Left ventricle myocardium superior (tissue), 1 donor: ENCODE measurements at regions not wholly inside any gene's neighbourhood (a gene's known extent, or its start where the extent isn't known, plus 50 kb on each side); places are given as distances from the start of the nearest gene placed in this dataset.

ENCODE experiments used
- ATAC-seq: fragments of 200-7000 bp; cut with Tn5 transposase; one replicate; pipeline ENCODE4 v1.9.1; 2020; ENCODE audit warnings: mild to moderate bottlenecking, moderate library complexity
- DNase-seq: peaks from one replicate; pipeline ENCODE4 v3.0.0-alpha.2; 2020
- intact Hi-C: fragments of 100-400 bp; cut with micrococcal nuclease; formaldehyde crosslinking; loops from one replicate; pipeline ENCODE4 v1.11.0; 2022
- donor health status: DM: no; HTN: yes; CAD: no; lungs with severe emphysema.

DNA sequence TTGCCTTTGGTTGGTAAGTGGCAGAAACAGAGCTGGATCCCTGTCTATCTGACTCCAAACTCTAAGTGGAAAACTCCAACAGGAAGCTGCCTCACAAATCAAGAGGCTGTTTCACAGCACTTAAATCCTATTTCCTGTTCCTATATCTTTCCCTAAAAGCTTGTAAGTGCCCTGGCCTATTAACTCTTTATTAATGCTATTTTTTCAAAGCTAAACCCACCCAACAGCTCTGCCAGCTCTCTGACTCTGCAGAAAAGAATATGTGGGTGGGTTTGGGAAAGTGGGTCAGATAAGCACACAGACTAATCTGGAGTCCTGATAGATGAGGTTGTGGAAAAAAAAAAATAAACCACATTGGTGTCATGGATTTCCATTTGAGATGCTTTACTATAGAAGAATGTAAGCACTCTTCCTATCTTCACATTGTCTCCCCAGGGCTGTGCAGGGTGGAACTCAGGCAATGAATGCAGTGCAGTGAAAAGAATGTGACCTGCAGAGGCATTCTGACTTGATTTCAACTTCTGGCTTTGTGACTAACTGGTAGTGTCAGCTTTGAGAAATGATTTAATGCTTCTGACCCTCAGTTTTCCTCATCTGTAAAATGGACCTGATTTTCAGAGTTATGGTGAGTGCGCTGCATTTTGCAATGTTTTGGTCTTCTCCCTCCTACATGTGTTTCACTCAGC, 125.6 kb downstream of the AASDHPPT start:
- ATAC-seq (no peak), DNase-seq (no peak)
- intact Hi-C loops: no loop called here

DNA sequence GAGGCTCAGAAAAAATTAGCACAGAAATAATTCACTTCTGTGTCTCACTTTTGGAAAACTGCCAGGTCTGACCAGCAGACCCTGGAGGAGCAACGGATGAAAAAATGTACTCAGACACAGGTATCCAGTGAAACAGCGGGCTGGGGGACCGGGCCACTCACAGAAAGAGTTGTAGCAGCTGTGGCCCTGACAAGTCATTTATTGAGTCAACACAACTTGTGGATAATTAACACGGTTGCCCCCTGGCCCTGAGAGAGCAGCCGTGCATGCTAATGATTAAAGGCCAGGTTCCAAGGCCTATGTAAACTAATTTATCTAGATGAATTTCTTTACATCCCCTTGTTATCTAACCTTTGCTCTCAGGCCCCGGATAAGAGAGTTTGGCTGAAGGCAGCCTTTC, 131.3 kb downstream of the AASDHPPT start:
- no peak for DNase-seq
- intact Hi-C loops: no loop called here
- no peak for ATAC-seq

DNA sequence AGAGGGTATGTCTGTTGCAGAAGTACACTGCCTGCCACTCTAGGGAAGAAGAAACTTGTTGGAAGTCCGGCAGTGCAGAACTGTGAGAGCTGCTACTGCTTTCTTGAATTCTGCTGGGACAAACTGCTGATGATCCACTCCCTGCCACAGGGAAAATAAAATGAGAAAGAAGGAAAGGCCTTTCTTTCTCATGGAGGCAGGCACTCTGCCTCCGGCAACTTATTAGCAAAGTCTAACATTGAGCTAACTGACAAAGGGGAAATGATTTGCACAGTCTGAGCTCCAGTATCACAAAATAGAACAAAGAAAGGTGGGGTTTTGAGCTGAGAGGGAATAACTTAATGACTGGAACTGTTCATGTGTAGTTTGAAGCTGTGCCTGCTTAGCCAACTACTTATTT, 134.6 kb downstream of the AASDHPPT start:
- DNase-seq (no peak), ATAC-seq (no peak)
- intact Hi-C loops: no loop called here

DNA sequence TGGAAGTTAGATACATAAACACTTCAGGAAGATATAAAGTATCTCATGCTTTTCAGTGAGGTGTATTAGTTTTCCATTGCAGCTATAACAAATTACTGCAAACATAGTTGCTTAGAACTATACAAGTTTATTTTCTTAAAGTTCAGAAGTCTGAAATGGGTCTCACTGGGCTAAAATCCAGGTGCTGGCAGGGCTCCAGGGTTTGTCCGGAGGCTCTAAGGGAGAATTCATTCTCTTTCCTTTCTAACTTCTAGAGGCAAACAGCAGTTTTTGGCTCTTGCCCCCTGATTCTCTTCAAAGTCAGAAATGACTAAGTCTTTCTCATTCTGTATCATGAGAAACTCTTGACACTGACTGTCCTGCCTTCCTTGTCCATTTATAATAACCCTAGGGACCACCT, 138.8 kb downstream of the AASDHPPT start:
- peak; percentile 45 for DNase-seq
- intact Hi-C loops: no loop called here

DNA sequence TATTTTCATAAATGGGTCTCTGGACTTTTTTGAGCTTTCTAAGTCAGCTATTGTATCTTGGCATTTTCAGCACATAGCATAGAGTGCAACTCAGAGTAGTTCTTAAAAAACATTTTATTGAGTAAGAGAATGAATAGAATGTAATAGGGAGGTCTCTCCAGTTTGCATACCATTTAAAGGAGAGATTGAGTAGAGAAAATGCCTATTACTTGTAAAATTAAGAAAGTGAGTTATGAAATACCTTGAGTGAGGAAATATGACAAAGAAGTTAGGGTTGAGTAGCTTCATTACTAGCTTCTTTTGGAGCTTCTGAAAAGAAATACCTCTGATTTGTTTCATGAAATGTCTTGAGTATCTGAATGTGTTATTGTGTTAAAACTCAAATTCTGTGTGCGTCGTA, 140.0 kb downstream of the AASDHPPT start:
- intact Hi-C loops: no loop called here
- no peak for DNase-seq
- no peak for ATAC-seq

More for the DNA sequence above, 138.8 kb downstream of the AASDHPPT start:
- ATAC-seq: no peak

DNA sequence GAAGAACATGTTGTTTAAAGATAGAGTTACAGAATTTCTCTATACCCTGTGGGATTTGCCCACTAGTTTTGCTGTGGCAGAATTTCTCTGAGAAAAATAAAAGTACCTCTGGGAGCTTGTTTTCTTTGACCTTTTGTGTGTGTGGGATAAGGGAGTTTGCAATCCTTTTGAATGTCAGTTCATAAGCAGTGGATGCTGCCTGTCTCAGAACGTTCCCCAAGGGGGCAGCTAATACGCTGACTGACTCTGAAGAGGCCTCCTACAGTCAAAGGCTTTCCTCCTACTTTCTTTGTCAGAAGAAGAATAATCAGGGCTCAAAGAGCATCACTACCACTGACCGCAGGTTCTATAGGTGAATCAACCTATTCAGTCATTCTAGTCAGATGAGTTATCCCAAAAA, 140.6 kb downstream of the AASDHPPT start:
- DNase-seq (no peak), ATAC-seq (peak; percentile 48)
- intact Hi-C loops: no loop called here

DNA sequence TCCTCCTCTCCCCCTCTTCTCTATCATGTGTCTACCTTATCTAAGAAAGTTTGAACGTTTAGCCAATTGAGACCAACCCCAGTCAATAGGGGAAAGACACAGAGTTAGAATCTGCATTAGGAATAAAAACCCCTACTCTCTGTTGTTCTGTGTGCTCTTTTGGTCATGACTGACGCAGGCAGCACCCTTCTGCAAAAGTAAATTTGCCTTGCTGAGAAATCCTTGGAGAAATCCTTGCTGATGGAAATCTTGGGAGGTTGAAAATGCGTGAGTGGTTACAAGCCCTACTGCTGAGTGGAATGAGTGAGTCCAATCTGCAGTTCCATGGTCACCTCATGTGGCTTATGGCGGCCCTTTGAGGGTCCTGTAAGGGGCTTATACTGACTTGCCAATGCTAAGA, 145.2 kb downstream of the AASDHPPT start:
- intact Hi-C loops: no loop called here
- DNase-seq (no peak), ATAC-seq (no peak)

DNA sequence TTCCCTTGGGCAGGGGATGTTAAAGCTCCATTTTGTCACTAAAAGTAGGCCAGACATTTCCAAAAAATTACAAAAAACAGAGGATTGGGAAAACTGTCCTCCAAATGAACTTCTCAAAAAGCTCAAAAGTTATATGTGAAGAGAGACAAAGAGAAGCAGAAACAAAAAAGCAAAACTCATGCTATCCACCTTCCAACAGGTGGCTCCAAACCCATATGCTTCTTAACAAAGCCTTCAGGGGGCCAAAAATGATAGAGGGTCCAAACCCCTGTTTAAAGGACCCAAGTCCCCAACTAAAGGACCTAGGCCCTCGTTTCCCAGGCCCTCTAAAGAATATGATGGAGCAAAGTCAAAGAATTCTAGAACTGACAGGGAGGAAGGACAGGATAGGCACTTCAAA, 146.7 kb downstream of the AASDHPPT start:
- intact Hi-C loops: no loop called here
- ATAC-seq: no peak

DNA sequence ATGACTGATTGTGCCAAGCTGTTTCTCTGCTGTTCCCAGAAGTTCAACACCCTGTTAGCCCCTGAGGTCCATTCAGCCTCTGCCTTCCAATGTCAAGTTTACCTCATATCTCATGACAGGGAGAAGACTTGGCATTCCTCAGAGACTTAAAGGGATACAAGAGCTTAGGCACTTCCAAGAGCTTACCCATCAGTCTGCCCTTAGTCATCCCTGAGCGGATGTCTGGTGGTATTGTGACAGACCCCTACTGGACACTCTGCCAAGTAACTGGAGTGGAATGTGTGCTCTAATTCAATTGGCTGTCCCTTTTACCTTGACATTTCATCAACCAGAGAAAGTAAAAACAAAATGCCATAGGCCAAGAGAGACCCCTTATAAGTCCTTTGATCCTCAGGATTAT, 151.5 kb downstream of the AASDHPPT start:
- intact Hi-C loops: no loop called here
- ATAC-seq: no peak
- DNase-seq: no peak

More for the DNA sequence above, 146.7 kb downstream of the AASDHPPT start:
- DNase-seq: no peak

DNA sequence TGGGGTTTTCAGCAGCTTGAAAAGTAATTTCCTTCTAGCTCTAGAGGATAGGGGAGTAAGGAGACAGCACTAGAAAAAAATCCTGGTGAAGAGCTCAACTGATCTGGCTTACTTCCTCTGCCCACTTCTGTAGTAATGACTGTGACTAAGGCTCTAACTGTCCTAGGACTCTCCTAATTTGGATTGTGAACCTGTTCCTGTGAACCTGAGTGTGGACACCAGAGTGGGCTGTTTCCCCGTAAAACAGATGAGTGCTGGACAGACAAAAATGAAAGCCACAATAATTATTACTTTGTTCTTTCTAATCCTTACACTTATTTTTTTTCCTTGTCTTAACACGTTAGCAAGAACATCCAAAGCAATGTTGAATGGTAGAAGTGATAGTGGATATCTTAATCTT, 154.1 kb downstream of the AASDHPPT start:
- no peak for DNase-seq
- intact Hi-C loops: no loop called here
- ATAC-seq: no peak

DNA sequence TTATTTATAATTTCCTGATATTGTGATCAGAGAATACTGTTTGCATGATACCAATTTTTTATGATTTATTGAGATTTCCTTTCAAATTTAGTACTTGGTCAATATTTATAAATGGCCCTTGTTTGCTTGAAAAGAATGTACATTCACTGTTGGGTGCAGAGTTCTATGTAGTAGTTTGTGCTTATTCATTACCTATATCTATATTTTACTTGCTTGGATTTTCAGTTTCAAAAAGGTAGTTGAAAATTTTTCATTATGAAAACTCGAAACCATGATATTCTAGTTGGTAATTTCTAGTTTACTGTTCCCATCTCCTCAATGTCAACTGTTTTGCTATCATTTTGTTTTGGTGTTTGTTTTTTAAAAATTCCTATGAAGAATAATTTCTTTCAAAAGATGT, 155.7 kb downstream of the AASDHPPT start:
- no peak for ATAC-seq
- no peak for DNase-seq
- intact Hi-C loops: no loop called here

DNA sequence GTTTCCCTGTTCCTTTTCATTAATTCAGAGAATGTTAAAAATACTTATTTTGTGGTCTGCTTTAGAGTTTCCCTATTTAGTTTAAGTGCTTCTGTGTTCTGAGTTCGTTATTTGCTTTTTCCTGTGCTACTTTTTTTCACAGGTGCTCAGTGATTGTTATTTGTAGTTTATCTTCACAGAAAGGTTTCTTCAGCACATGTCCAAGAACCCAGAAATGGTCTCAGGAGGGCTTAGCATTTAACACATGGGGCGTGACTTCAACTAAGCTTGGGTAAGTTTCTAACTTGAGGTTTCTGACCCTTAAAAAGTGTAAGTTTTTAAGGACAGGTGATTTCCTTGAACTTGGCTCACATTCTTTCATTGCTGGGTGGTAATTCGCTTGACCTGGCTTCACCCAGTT, 157.3 kb downstream of the AASDHPPT start:
- ATAC-seq (no peak), DNase-seq (no peak)
- intact Hi-C loops: no loop called here

DNA sequence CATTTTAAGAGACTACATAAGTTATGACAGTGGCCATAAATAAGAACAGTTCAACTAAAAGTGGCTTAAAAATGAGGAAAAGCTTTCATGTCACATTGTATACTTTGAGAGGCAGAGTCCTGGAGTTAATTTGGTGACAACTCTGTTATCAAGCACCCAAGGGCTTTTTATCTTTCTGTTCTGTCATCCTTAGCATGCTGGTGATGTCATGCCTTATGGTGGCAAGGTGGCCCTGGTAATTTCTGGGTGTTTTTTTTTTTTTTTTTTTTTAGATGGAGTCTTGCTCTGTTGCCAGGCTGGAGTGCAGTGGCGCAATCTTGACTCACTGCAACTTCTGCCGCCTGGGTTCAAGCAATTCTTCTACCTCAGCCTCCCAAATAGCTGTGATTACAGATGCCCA, 158.8 kb downstream of the AASDHPPT start:
- intact Hi-C loops: no loop called here
- ATAC-seq (no peak), DNase-seq (no peak)

DNA sequence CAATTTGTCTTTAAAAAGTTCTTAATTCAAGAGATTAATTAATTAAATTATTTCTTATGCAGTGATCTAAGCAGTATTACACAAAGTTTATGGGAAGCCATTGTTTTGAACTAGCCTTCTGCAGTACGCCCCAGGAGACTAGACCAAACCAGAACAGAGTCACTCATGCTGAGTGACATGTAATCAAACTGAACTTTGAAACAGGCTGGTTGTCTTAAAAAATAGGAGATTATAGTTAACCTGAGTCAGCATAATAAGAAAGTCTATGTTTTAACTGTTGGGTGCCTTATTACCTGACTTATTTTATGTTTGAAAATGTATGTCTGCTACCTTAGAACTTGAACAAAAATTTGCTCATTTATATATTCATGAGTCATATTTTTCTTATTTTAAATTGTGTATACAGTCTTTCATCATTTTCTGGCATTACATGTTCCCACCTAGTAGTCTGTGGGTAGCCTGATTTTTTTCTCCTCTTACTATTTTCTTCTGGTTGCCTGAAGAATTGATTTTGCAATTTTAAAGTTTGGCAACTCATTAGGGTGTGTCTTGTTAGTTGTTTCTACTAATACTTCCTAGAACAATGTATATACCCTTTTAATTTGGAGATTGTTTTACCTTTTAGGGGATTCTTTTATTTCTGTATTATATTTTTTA, 161.4 kb downstream of the AASDHPPT start:
- ATAC-seq: no peak
- intact Hi-C loops: no loop called here
- no peak for DNase-seq

DNA sequence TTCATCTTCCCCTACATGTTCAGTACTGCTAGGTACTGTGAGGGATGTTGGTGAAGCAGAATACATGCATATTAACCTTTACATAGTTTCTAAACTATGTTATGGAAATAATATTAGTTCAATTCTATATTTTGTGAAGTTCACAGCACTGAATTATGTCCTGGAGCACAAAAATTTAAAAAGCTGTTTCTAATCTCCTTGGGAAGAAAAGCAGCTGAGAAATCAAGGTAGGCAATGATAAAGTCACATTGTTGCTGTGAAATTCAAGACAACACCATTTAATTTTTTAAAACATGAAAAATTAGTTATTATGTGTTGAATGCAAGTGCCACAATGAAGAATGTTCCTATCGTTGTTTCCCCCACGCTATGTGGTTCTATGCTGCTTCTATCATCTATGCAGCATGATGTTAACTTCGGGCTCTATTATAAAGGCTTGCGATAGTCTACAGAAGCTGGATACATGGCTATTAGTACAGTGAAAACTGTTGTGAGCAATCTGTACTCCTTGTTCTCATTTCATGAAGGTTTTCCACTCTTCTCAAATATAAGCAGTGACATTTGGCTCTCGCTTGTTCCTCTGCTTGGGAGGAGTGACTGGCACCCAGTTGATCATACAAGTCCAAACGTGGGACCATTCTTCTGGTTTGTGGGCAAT, 164.3 kb downstream of the AASDHPPT start:
- ATAC-seq (no peak), DNase-seq (no peak)
- intact Hi-C loops: no loop called here

DNA sequence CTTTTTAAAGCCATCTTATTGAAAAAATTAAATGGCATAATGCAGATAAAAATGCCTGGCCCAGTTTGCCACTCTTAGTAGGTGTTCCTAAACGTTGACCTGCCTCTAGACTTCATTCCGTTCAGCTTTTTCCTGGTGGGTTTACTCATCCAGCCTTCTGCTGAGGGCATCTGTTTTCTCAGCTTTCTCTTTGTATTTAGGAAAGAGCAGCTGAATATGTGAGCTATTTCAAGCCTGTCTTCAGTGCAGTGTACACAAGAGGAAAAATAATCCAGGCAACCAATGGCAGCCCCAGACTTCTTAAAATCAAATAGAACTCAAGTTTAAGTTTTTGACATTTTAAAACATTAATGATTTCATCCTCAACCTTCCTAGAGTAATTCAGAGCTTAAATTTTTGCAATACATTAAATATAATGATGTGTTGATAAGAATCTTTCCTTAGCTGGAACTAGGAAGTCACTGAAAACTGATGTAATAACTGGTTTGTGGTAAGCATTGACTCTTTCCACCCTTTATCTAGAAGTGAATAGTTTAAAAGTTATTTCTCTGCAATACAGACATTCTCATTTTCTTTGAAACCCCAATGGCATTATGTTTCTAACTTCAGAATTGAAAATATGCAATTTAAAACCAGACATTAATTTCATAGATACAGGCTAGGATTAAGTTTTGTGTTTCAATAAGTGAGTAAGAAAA, 165.4 kb downstream of the AASDHPPT start:
- intact Hi-C loops: no loop called here
- DNase-seq (no peak), ATAC-seq (no peak)

DNA sequence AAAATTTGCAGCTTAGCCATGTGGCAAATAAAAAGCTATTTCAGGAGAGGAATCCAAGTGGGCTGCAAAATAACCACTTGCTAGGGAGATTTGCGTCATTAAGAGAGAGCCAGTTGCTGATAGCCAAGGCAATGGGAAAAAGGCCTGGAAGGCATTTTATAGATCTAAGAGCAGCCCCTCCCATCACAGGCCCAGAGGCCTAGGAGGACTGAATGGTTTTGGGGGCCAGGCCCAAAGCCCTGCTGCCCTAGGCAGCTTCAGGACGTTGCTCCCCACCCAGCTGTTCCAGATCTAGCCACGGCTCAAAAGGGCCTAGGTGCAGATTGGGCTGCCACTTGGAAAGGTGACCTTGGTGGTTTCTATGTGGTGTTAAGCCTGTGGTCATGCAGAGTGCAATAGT, 169.0 kb downstream of the AASDHPPT start:
- intact Hi-C loops: no loop called here
- ATAC-seq (no peak), DNase-seq (no peak)

DNA sequence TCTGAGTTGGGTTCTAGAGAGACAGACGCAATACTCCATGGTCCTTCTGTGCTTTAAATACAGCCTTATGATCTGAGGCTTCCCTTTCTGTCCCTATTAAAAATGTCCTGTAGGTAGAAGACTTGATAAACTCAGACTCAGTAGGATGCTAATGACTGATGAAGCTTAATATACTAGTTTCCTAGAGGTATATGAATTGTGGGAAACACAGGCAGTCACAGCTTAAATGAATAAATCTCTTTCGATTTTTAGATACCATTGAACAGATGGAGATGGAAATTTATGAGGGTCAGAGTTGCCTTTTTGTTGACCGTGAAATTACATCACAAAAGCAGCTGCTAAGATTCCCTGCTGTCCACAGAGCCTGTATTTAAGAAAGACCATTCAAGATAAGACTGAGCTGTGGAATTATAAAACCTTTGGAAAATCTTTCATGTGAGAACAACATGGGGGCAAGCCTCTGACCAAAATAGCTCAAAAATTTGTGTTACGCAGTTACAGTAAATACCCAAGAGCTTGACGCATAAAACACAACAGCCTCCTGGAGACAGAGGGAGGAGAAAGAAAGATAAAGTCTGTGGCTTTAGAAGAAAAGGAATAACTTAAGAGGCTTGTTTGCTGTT, 172.3 kb downstream of the AASDHPPT start:
- intact Hi-C loops: no loop called here
- DNase-seq (no peak), ATAC-seq (no peak)

DNA sequence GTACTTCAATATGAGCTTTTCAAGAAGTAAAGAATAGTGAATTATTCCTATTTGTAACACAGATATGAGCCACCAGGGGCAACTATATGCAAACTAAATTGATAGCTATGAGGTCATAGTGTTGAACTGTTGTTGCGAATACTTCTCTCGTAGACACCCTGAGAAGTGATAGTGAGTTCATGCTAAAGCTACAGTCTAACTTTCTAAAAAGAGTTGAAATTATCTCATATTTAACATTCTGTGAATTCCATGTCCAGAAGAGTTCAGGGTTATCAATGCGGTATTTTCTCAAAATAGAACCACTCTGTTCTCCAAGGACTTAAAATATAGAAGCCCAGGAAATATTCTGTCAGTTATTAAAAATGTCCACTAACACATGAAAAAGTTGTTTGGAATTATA, 185.4 kb downstream of the AASDHPPT start:
- intact Hi-C loops: no loop called here
- no peak for ATAC-seq
- no peak for DNase-seq

DNA sequence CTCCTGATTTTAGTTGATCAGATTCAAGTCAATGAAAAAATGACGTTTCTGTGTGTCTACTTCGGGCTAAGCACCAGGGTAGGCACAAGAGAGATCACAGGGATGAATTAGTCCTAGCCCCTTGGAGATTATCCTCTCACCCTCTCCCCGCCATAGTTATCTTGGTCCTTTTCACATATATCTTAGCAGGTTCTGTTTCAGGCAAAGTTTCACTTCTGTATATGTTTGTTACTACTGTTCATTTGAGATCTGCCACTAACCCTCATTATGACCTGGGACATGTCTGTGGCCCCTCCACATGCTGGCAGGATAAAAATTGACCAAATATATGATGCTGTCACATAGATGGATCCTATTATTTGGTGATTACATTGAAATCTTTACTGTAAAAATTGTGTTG, 186.1 kb downstream of the AASDHPPT start:
- intact Hi-C loops: no loop called here
- no peak for ATAC-seq
- no peak for DNase-seq
